GF-D8 (cell line): ENCODE measurements at regions not wholly inside any gene's neighbourhood (a gene's known extent, or its start where the extent isn't known, plus 50 kb on each side); places are given as distances from the start of the nearest gene placed in this dataset.

Experiments
- DNase-seq: peaks from one replicate; lab custom pipeline; 2025; lab: John Stamatoyannopoulos, UW

DNA sequence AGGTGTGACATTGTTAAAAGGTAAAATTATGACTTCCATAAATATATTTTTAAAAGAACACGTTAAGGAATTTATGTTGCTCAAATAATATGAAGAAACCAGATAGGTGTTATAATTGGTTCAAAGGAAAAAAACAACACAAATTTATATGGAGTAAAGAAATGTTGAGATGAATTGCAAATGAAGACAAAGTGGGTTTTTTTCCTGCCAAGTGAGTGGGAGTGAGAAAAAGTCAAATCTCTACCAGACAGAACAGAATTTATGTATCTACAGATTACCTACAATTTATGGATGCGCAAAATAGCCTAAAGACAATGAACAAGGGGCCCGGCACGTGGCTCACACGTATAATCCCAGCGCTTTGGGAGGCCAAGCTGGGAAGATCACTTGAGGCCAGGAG is 159.7 kb upstream of the SLC1A4 start:
- no peak for DNase-seq

DNA sequence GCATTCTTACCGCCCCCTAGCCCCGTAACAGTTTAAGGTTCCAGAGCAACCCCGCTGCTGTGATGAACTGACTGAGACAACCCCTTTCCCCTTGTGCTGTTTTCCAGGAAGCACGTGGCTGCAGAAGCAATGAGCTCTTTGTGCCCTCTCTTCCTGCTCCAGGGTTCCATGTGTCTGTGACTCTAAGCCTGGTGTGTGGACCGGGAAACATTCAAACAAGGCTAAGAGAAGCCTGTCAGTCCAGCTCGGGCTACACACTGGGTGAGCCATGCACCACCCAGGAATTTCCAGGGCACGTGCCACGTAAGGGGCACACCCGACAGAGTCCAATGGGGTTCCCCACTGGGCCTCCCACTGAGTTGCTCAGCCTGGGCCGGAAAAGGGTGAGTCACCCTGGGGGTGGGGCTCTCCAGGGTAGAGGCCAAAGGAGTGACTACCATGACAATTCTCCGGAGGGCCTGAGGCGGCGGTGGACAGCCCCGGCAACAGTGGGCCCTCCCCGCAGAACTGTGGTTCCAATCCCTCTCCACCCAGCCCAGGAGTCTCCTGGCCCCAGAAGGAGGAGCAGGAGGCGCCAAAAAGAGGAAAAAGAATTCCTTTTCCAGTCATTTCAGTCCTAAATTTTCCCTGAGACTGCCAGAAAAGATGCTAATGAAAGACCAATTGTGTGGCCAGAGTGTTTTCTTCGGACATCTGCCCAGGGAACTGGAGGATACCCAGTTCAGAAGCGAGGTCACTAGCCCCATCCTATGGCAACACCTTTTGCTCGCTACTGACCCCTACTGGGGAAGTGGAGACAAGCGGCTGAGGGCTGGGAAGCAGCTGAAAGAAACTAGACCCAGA is 157.8 kb upstream of the SLC1A4 start:
- DNase-seq = no peak

GRCh38 chr2:64831977-64832328 is 157.2 kb upstream of the SLC1A4 start:
- no peak for DNase-seq

DNA sequence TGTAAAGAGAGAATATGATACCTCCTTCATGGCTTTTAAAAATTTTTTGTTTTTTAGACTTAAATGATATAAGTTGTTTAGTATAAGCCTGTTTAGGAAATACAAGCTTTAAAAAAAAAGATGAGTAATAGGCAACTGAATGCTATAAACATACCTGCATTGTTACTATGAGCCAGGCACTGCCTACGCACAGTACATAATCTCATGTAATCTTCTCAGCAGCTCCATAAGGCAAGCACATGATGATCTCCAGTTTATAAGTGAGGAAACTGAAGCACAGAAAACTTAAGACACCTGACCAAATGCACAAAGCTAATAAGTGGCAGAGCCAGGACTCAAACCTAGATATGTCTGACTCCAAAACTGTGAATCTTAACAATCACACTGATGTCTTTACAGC is 156.3 kb upstream of the SLC1A4 start:
- no peak for DNase-seq

DNA sequence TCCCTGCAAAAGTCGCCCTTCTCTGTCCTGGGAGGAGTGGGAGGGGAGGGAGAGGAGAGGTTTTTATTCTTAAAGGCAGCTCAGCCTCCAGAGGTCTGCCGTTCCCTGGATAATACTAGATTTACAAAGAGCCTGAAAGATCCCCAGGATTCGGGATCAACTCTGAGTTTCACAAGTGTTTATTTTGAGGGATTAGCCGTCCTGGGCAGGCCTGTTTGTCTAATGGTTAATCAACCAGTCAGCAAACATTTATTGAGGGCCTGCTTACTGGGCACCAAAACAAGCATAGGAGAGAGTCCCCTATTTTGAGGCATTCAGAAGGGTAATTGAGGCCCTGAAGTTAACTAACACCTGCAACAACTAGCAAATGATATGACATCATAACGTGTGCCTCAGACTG is 152.6 kb upstream of the SLC1A4 start:
- no peak for DNase-seq

DNA sequence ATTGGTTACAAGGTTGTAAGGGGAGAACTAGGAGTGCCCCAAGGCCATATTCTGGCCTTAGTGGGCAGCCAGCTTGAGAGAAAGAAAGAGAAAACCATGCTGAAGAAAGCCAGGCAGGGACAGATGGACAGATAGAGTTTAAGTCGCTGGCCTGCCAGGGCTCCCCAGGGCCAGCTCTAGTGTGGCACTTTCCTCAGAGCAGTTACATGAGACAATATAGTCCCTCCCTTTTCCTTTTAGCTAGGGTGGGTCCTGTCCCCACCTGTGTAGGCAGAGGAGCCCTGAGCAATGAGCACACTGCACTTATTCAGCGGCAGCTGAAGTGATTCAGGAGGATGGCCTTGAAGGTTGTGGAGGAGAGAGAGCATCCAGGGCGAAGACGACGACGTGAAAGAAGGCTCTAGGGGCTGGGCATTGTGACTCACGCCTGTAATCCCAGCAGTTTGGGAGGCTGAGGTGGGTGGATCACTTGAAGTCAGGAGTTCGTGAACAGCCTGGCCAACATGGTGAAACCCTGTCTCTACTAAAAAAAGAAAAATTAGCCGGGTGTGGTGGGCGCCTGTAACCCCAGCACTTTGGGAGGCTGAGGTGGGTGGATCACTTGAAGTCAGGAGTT is 152.0 kb upstream of the SLC1A4 start:
- DNase-seq = no peak

DNA sequence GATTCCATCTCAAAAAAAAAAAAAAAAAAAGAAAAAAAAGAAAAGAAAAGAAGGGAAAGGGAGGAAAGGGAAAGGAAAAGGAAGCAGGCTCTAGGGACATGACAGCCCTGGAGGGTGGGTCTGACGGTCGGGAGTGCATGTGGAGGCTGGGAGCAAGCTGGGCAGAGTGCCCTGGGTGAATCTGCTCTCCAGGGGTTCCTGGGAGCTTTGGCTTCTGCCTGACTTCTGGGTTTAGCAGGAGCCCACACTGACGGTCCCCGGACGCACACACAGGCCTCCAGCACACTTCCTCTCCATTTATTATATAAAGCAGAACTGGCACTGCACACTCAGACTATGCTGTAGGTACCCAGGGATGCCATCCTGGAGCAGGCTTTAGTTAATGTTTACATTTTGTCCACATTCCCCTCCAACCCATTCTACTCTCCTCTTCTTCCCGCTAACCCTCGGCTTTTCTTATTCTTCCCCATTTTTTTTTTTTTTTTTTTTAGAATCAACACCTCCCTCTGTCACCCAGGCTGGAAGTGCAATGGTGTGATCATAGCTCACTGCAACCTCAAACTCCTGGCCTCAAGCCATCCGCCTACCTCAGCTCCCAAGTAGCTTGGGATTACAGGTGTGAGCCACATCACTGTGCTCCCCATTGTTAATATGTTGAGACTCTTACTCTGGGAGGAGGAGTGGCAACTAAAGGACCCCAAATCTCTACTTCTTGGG is 151.1 kb upstream of the SLC1A4 start:
- peak; percentile 63 for DNase-seq

GRCh38 chr2:64838817-64839216 is 150.4 kb upstream of the SLC1A4 start:
- no peak for DNase-seq

GRCh38 chr2:64839844-64840243 is 149.4 kb upstream of the SLC1A4 start:
- DNase-seq = peak; percentile 50

DNA sequence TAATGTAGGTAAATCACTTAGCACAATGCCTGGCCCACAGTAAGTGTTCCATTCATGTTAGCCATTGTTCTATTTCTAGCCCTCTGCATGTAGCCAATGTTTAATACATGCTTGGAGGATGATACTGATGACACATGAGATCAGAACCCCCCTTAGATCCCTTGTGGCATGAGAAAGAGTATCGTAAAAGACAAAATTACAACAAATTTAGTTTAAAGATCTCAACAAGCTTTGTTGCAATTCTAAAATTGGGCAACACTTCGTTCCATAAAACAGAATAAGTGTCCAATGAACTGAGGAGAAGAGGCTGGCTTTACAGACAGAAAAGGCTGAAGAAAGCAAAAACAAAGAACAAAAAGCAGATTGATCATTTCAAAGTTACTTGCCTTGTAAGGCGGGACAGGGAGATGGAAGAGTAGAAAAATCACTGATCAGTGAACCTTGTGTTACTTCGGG is 148.7 kb upstream of the SLC1A4 start:
- no peak for DNase-seq

- peak; percentile 79 for DNase-seq
Observed at GRCh38 chr2:64841461-64841860, 147.7 kb upstream of the SLC1A4 start.

- DNase-seq = no peak
Observed at GRCh38 chr2:64842030-64842429, 147.2 kb upstream of the SLC1A4 start.

DNA sequence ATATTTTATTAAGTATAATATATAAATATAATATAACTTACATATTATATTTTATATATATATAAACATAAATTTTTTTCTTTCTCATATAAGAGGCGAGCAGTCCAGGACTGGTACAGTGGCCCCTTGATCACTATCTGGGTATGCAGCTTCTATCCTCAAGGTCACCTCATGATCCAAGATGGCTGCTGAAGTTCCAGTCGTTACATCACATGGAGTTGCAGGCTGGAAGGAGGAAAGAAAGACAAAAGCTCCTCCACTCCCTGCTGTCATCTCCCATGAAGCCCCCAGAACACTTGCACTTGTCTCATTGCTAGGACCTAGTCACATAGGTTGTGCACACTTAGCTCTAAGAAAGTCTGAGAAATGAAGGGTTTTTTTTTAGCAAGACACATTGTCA is 145.1 kb upstream of the SLC1A4 start:
- DNase-seq = no peak

DNA sequence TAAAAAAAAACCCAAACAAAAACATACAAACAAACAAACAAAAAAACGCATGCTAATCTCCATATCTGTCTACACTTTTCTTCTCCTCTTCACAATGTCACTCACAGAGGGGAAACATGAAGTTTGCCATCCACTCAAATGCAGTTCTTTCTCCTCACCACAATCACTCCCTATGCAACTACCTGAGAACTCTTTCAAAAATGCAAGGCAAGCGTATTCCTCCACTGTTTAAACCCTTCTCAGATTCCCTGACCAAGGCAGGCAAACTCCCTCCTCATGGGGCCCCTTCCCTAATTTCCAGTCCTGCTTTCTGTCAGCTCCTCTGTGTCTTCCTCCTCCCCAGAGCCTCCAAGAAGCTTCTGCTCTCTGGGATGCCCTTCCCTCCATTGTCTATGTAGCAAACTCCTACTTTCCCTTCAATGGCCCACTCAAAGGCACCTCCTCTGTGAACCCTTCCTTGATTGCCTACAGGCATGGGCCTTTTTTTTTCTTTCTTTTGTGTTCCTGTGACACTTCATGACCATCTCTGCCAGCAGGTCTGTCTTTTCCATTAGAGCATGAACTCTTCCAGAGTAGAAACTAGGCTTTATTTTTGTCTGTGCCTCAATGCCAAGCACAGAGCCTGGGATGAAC is 143.8 kb upstream of the SLC1A4 start:
- DNase-seq = no peak

GRCh38 chr2:64846177-64846576 is 143.0 kb upstream of the SLC1A4 start:
- peak; percentile 84 for DNase-seq

- no peak for DNase-seq
Observed at GRCh38 chr2:64847930-64848329, 141.3 kb upstream of the SLC1A4 start.

- DNase-seq = no peak
Observed at GRCh38 chr2:64848363-64848762, 140.8 kb upstream of the SLC1A4 start.

GRCh38 chr2:64848945-64849344 is 140.3 kb upstream of the SLC1A4 start:
- DNase-seq = no peak

GRCh38 chr2:64850642-64851041 is 138.6 kb upstream of the SLC1A4 start:
- DNase-seq = no peak

DNA sequence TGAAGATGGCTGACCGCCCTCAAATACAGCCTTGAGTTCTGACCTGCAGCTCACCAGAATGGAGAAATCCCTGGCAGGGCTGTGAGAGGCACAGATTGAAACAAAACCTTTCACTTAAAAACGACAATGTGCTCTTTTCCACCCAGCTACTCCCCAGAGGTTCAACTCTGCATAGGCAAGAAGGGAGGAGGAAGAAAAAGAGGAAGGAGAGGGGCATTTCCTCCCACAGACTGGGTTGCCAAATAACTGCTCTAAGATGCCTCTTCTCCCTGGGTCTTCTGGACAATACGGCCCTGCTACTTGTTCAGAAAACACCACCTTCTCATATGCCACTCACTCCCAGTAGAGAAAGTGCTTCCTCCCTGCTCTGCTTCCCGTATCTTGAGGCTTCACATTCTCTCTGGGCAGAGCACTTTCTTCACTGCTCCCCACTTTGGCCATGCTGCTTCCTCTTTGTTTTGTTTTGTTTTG is 136.4 kb upstream of the SLC1A4 start:
- DNase-seq = peak; percentile 99

GRCh38 chr2:64853306-64853705 is 135.9 kb upstream of the SLC1A4 start:
- DNase-seq = no peak

DNA sequence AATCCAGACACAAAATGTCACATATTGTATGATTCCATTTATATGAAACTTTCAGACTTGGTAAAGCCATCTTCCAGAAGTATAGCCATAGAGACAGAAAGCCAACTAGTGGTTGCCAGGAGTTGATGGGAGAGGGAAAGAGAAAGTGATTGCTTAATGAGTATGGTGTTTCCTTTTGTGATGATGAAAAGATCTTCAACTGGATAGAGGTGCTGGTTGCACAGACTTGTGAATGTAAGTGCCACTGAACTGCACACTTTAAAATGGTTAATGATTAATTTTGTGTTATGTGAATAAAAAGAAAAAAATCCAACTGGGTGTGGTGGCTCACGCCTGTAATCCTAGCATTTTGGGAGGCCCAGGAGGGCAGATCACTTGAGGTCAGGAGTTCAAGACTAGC is 135.3 kb upstream of the SLC1A4 start:
- peak; percentile 53 for DNase-seq
